Femur (tissue), 1 donor: ENCODE measurements at regions not wholly inside any gene's neighbourhood (a gene's known extent, or its start where the extent isn't known, plus 50 kb on each side); places are given as distances from the start of the nearest gene placed in this dataset.
"Not testable (repeated sequence)": the region's sequence is repeated elsewhere in the genome, so short reads cannot be mapped to it uniquely, and the experiment has no call there.

Experiments used
- DNase-seq: peaks from one replicate; pipeline ENCODE4 v3.0.0-alpha.2; 2017

GRCh38 chr5:30455484-30455883, 738.0 kb upstream of the CDH6 start:
- not testable (repeated sequence) for DNase-seq

DNA sequence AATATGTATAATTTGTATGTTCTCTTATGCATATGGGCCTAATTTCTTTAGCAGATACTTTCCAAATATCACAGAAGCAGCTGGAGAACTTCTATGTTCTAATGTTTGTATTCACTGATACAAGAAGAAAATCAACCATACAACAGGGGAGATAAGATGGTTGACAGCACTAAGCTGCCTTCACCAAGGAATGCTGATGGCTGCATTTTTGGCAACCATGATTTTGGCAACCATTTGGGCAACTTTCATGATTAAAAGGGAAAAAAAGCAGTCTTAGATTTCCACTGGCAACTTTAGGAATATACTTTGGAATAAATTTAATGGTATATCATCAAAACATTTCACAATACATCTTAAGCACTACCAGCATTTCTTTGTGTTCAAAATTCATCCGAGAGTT, 740.3 kb upstream of the CDH6 start:
- no peak for DNase-seq

GRCh38 chr5:30450153-30450552, 743.3 kb upstream of the CDH6 start:
- DNase-seq = no peak

DNA sequence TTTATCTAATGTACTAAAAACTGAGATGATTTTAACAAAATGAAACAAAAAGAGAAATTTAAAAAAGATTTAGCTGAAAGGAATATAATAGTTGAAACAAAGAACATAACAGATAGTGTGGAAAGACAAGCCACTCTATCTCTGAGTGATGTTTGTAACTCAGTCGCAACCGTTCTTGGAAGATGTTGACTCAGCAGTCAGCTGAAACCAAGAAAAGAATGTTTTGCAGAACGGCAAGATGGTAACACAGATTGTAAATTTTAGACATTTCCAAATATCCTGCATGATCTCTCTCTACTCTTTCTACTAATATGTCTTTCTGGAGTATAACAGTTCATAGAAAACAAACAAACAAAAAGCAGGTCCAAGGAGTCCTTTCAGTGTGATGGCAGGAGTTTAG, 746.1 kb upstream of the CDH6 start:
- no peak for DNase-seq

DNA sequence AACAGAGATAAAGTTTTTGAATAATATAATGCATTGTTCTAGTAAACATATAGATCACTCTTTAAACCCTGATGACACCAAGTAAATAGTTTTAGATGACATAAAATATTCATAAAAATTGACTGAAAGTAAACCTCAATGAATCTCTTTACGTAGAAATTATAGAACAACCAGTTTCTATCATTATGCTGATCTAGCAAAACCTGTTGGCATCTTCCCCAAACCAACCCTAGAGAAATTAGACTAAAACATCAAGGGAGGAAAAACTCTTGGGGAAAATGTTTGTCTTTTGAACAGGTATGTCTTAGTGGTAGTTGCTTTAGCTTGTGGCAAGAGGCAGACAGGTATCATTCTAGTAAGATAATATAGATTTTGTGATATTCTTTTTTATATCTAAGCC, 747.0 kb upstream of the CDH6 start:
- no peak for DNase-seq

DNA sequence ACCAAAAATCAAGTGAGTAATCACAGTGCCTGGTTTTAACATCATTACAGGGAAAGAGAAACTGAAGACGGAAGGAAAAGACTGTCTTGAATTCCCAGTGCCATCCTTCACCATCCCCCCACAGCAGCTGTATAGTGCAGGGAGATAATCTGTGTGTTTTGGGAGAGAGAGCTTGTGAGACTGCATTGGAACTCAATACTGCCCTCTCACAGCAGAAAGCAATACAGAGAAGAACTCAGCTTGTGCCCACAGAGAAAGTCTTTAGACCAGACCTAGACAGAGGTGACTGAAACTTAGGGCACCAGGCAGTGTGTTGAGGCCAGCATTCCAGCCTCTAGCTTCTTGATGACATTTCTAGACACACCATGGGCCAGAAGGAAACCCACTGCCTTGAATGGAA, 754.7 kb upstream of the CDH6 start:
- DNase-seq = no peak

DNA sequence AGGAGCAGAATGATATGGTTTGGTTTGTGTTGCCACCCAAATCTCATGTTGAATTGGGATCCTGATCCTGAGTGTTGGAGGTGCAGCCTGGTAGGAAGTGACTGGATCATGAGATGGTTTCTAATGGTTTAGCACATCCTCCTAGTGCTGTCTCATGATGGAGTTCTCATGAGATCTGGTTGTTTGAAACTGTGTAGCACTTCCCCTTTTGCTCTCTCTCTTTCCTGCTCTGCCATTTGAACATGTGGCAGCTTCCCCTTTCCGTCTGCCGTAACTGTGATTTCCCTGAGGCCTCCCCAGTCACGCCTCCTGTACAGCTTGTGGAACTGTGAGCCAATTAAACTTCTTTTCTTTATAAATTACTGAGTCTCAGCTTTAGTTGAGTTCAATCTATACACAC, 756.8 kb upstream of the CDH6 start:
- DNase-seq = no peak

DNA sequence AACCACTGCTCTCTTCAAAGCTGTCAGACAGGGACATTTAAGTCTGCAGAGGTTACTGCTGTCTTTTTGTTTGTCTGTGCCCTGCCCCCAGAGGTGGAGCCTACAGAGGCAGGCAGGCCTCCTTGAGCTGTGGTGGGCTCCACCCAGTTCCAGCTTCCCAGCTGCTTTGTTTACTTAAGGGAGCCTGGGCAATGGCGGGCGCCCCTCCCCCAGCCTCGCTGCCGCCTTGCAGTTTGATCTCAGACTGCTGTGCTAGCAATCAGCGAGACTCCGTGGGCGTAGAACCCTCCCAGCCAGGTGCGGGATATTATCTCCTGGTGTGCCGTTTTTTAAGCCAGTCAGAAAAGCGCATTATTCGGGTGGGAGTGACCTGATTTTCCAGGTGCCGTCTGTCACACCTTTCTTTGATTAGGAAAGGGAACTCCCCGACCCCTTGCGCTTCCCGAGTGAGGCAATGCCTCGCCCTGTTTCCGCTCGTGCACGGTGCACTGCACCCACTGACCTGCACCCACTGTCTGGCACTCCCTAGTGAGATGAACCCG, 764.5 kb upstream of the CDH6 start:
- DNase-seq = not testable (repeated sequence)

DNA sequence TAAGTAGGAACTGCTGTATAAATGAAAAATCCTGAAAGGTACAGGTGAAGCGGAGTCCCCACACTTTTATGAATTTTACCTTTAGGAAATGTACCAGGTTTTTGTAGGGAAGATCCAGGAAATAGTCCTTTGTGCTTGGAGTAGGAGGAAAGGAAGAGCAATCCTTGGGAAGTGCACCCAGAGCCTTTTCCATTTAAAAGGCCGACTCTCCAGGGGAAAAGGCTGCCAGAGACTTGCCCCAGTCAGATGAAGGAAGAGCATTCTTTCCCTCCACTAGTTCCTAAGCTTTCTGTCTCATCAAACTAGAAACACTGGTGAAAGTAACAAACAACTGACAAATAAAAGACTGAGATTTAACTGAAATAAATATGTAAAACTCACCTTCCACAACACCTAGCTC, 779.4 kb upstream of the CDH6 start:
- DNase-seq = no peak

DNA sequence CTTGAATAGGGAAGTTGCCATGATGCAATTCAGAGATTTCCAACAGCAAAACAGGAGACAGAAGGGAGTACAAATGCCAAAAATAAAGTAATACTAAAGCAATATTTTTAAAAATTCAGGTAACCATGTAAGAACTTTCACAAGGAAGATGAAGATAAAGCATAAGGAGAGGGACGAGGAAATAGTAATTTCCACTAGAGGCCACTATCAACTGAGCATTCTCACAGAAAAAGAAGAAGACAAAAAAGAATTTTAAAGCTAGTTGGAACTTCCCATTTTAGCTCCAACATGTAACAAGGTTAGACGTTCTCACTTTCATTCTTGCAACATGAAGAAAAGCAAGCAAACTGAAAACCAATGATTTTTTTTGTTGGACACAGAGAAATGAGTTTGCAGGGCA, 779.9 kb upstream of the CDH6 start:
- no peak for DNase-seq

DNA sequence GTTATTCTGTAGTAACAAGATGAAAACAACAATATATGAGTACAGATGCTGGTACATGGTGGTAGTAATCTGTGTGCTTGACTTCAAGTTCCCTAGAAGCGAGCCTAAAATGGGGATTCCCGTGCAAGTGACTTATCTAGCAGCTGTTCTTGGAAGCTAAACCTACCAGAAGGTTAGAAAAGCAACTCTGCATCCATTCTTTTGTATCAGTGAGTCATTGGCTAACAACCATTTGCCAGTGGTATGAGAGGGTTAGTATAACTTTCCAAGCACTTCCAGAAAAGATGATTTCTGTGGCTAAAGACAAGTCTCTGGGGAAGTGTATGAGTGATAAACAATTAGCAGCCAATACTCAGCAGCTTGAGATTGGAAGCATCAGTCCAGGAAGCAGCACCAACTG, 787.7 kb upstream of the CDH6 start:
- no peak for DNase-seq

GRCh38 chr5:30401479-30402058, 791.9 kb upstream of the CDH6 start:
- peak; percentile 14 for DNase-seq

- DNase-seq = no peak
Observed at GRCh38 chr5:30398423-30398822, 795.1 kb upstream of the CDH6 start.

DNA sequence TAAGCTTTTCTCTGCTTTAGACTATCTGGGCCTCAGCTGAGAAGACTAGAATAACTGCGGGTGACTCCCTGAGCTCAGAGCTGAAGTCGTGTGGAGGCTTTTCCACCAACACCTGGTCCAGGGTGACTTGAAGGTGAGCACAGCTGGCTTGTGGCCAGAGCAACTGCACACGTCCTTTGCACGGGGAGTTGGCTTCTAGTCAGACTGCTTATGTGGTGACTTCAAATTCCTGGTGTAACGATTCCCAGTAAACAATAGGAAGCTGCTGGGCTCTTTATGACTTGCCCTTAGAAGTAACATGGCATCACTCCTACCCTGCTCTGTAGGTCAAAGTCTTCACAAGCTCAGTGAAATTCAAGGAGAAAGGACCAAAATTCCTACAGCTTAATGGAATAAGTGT, 800.6 kb upstream of the CDH6 start:
- peak; percentile 10 for DNase-seq

- no peak for DNase-seq
Observed at GRCh38 chr5:30390095-30390494, 803.4 kb upstream of the CDH6 start.

GRCh38 chr5:30387974-30388632, 805.4 kb upstream of the CDH6 start:
- DNase-seq = no peak

- no peak for DNase-seq
Observed at GRCh38 chr5:30385754-30386153, 807.7 kb upstream of the CDH6 start.

DNA sequence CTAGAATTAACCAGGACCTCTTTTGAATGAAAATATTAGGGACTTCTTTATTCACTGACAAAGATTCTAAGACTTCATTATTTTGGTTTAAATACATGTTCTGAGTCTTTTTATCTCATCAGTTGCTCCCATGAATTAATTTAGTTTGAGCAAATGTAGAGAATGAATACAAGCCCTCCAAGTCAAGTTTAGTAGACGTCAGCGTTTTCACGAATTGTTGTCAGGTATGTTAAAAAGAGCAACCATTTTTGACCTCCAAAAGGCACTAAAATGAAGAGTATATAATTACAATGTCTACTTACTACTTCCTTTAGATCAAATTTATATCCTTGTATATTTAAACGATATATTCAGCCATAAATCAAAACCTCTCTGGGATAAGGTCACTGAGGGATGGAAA, 809.3 kb upstream of the CDH6 start:
- DNase-seq = no peak

DNA sequence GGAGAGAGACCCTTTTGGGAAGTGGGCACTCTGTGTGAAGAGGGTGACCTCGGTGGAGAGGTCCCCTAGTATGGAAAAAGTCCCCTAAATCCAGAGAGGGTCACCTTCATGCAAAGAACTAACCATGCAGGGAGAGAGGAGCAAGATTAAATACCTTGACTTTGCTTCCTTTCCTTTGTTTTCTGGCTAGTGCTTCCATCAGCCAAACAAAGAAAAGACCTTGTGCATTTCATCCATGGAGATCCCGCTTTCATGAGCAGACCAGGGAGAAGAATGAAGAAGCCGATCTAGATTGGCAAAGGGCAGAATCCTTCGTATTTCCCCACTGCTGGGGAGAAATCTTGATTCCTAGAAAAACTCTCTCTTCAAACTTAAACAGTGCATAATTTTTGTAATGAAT, 813.3 kb upstream of the CDH6 start:
- DNase-seq = no peak

DNA sequence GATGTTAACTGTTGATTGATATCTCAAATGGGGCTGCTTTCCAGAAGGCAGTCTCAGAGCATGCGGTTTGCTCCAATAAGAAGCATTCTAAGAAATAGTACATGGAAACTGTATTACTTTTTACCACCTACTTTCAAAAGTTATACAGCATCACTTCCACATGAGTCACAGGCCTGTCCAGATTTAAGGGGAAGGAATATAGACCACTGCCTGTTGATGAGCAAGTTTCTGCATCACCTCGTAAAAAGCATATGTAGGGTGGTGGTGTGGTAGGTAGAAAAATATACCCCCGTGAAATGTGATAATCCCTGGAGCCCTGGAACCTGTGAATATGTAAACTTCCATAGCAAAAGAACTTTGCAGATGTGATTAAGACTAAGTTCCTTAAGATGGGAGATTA, 816.6 kb upstream of the CDH6 start:
- no peak for DNase-seq

DNA sequence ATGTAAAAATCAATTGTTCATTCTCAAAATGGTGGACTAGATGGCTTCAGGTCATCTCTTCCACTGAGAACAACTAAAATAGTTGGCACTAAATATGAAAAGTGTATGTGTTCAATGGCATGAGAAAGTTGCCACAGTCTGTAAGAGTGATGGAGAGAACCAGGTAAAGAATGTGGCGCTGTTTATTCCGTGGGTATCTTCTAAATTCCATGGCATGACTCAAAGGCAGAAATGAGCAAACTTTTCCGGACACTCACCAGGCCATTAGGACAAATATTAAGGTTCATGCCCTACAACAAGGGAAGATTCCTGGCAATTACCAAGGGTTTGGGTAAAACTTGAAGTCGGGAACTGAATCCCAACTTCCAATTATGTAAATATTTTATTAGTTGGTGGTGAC, 825.4 kb upstream of the CDH6 start:
- DNase-seq = no peak

DNA sequence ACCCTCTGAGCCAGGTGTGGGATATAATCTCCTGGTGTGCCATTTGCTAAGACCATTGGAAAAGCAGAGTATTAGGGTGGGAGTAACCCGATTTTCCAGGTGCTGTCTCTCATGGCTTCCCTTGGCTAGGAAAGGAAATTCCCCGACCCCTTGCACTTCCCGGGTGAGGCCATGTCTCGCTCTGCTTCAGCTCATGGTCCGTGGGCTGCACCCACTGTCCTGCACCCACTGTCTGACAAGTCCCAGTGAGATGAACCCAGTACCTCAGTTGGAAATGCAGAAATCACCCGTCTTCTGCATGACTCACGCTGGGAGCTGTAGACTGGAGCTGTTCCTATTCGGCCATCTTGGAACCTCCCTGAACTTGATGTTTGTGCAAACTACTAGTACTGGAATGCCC, 828.5 kb upstream of the CDH6 start:
- not testable (repeated sequence) for DNase-seq

GRCh38 chr5:30357371-30357770, 836.1 kb upstream of the CDH6 start:
- DNase-seq = no peak

- no peak for DNase-seq
Observed at GRCh38 chr5:30355675-30356074, 837.8 kb upstream of the CDH6 start.

DNA sequence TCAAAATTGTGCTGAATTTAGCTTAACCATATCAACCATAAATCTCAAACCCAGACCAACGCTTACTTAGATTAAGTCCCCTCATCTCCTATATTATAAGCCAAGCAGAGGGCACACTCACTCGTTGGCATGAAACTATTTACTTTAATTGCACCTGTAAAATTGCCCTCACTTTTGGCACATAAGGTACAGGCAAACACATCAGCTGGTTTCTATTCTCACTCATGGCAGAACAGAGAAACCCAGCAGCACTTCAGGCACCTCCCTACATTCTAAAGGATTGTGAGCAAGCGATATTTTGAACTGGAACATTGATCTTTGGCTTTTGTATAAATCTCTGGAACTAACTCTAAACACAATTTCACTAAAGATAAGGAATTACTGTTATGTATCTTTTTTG, 845.6 kb upstream of the CDH6 start:
- no peak for DNase-seq
